Subcutaneous abdominal adipose tissue (tissue), 5 donors: ENCODE measurements at regions not wholly inside any gene's neighbourhood (a gene's known extent, or its start where the extent isn't known, plus 50 kb on each side); places are given as distances from the start of the nearest gene placed in this dataset.
"Not testable (repeated sequence)": the region's sequence is repeated elsewhere in the genome, so short reads cannot be mapped to it uniquely, and the experiment has no call there.

Experiments used
- H3K27ac ChIP-seq: one replicate; pipeline ENCODE4 v1.7.0; 2013; ENCODE audit warnings: low read depth, mild to moderate bottlenecking, inconsistent platforms, low read length, moderate library complexity
- H3K27me3 ChIP-seq, 5 donors: one replicate each; pipeline ENCODE4 v1.7.0; 2013; ENCODE audit warnings: low read length in 5 of 5, inconsistent platforms in 1 of 5; ENCODE audit not compliant: control insufficient read depth in 5 of 5, insufficient read depth in 4 of 5
- H3K36me3 ChIP-seq, 5 donors: one replicate each; pipeline ENCODE4 v1.7.0; 2013; ENCODE audit warnings: low read length in 5 of 5; ENCODE audit not compliant: control insufficient read depth in 5 of 5, insufficient read depth in 5 of 5
- H3K4me1 ChIP-seq, 5 donors: one replicate each; pipeline ENCODE4 v1.7.0; 2013; ENCODE audit warnings: low read length in 5 of 5, mild to moderate bottlenecking in 3 of 5, moderate library complexity in 1 of 5; ENCODE audit not compliant: control insufficient read depth in 5 of 5, insufficient read depth in 5 of 5
- H3K4me3 ChIP-seq, 5 donors: one replicate each; pipeline ENCODE4 v1.7.0; 2013; ENCODE audit warnings: low read length in 5 of 5, low read depth in 1 of 5
- H3K9ac ChIP-seq, 5 donors: one replicate each; pipeline ENCODE4 v1.7.0; 2013; ENCODE audit warnings: low read length in 5 of 5, mild to moderate bottlenecking in 4 of 5, moderate library complexity in 3 of 5
- H3K9me3 ChIP-seq, 5 donors: one replicate each; pipeline ENCODE4 v1.7.0; 2013; ENCODE audit warnings: low read length in 5 of 5; ENCODE audit not compliant: control insufficient read depth in 5 of 5
- donor health status: healthy.
- donor health status: healthy.
- donor health status: healthy.
- donor health status: healthy.
- donor health status: healthy.

- no peaks in the 10 kb centered on the region for H3K9me3 ChIP-seq
- no peaks in the 10 kb centered on the region for H3K27me3 ChIP-seq
- no peak overlapping the region for H3K27ac ChIP-seq
- no peak overlapping the region for H3K9ac ChIP-seq
- H3K4me1 ChIP-seq = peaks cover 0 to 40% (median 31%) of the 10 kb centered on the region in 5 donors
- H3K36me3 ChIP-seq = no peaks in the 10 kb centered on the region
- no peak overlapping the region for H3K4me3 ChIP-seq
Observed at GRCh38 chr9:97771641-97772040, 74.5 kb upstream of the XPA start.

DNA sequence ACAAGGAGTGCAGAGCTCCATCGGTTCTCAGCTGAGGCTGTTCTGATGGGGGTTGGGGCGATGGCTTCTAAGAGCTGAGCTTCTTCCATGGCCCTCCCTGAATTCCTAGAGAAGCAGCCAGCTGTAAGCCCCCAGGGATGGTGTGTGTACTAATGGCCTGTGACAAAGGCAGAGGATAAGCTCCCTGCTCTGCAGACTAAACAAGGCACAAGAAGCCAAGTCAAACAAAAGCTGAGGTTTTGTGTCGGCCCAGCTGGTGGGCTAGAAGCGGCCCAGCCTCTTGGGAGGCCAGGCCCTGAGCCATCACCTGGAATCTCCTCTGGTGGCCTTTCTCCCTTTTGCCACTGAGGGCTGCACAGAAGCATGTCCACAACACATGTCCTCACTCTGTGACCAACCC, 75.0 kb upstream of the XPA start:
- Histone ChIP-seq H3K27ac (no peak overlapping the region), H3K4me3 (no peak overlapping the region), H3K9me3 (no peaks in the 10 kb centered on the region), H3K9ac (no peak overlapping the region), H3K4me1 (peaks cover 0 to 40% (median 31%) of the 10 kb centered on the region in 5 donors), H3K27me3 (no peaks in the 10 kb centered on the region), H3K36me3 (no peaks in the 10 kb centered on the region)

GRCh38 chr9:97773091-97773490, 76.0 kb upstream of the XPA start:
- Histone ChIP-seq H3K36me3 (no peaks in the 10 kb centered on the region), H3K4me1 (peaks cover 0 to 40% (median 31%) of the 10 kb centered on the region in 5 donors), H3K4me3 (no peak overlapping the region), H3K27ac (no peak overlapping the region), H3K9ac (no peak overlapping the region), H3K9me3 (no peaks in the 10 kb centered on the region), H3K27me3 (no peaks in the 10 kb centered on the region)

DNA sequence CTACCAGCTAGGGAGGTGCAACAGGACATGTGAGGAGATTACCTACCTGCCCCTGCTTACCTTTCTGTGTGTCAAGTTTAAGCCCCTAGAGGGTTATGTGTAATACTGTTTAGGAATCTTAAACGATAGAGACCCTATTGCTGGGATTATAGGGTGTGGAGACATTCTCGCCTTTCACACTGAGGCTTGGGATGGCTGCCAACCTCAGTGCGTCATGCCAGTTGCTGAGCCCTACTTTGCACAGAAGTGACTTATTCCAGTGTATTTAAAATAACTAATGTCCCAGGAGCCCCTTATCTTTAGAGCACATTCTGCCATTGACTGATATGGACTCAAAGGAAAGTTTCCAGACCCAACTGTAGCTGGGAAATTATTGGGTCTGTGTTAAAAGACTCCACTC, 76.6 kb upstream of the XPA start:
- Histone ChIP-seq H3K27me3 (no peaks in the 10 kb centered on the region), H3K9me3 (peaks cover 0 to 6% (median 3%) of the 10 kb centered on the region in 5 donors), H3K36me3 (no peaks in the 10 kb centered on the region), H3K27ac (no peak overlapping the region), H3K4me1 (peaks cover 0 to 35% (median 31%) of the 10 kb centered on the region in 5 donors), H3K9ac (no peak overlapping the region), H3K4me3 (no peak overlapping the region)

DNA sequence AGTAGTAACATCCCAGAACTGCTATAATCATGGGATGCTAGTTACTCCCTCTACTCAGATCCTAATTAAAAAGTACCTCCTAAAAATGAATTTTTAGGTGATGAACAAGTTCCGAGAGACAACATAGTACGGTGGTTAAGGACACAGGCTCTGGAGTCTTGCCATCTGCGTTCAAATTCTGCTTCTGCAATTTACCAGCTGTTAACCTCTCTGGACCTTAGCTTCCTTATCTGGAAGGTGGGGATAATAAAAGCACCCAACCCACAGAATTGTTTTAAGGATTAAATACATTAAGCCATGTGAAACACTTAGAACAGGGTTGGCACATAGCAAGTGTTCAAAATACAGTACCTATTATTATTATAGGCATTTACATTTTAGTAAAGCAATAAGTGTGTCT, 77.5 kb upstream of the XPA start:
- no peak overlapping the region for H3K9ac ChIP-seq
- H3K4me1 ChIP-seq = peaks cover 0 to 25% (median 23%) of the 10 kb centered on the region in 5 donors
- peaks cover 0 to 9% (median 5%) of the 10 kb centered on the region in 5 donors for H3K9me3 ChIP-seq
- no peaks in the 10 kb centered on the region for H3K27me3 ChIP-seq
- H3K36me3 ChIP-seq = no peaks in the 10 kb centered on the region
- H3K4me3 ChIP-seq = no peak overlapping the region
- H3K27ac ChIP-seq = no peak overlapping the region

GRCh38 chr9:97778740-97779139, 74.3 kb upstream of the FOXE1 start:
- H3K36me3 ChIP-seq, H3K4me1 ChIP-seq, H3K4me3 ChIP-seq, H3K9ac ChIP-seq, H3K27me3 ChIP-seq, H3K27ac ChIP-seq: not testable (repeated sequence)
- H3K9me3 ChIP-seq = peaks cover 0 to 11% (median 5%) of the 10 kb centered on the region in 5 donors

- Histone ChIP-seq H3K4me1 (no peaks in the 10 kb centered on the region), H3K27ac (no peak overlapping the region), H3K9me3 (peaks cover 0 to 11% (median 5%) of the 10 kb centered on the region in 5 donors), H3K9ac (no peak overlapping the region), H3K36me3 (no peaks in the 10 kb centered on the region), H3K4me3 (no peak overlapping the region), H3K27me3 (peaks cover 0 to 6% (median 2%) of the 10 kb centered on the region in 5 donors)
Observed at GRCh38 chr9:97779608-97780007, 73.4 kb upstream of the FOXE1 start.

- Histone ChIP-seq H3K4me1 (no peaks in the 10 kb centered on the region), H3K9me3 (peaks cover 0 to 11% (median 5%) of the 10 kb centered on the region in 5 donors), H3K36me3 (no peaks in the 10 kb centered on the region), H3K27ac (no peak overlapping the region), H3K27me3 (peaks cover 0 to 6% (median 2%) of the 10 kb centered on the region in 5 donors), H3K9ac (no peak overlapping the region), H3K4me3 (no peak overlapping the region)
Observed at GRCh38 chr9:97781902-97782301, 71.1 kb upstream of the FOXE1 start.

DNA sequence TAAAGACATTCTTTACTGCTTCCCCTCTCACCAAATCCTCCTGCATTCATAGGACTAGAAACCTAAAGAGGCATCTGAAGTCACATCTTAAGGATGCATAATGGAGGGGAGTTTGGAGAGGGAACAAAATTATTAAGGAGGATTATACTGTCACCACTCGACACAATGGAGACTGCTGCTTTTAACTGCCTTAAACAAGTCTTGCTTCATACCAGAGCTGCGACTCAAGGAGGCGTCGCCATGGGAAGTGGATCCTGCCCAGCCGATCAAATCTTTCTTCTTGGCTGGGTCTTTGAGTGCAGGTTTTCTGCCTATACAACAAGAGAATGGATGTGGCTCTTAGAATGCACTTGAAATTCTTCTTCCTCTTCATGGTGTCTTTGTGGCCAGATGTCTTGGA, 66.7 kb upstream of the FOXE1 start:
- no peaks in the 10 kb centered on the region for H3K9me3 ChIP-seq
- no peak overlapping the region for H3K27ac ChIP-seq
- peaks cover 0 to 12% (median 3%) of the 10 kb centered on the region in 5 donors for H3K27me3 ChIP-seq
- H3K4me3 ChIP-seq = no peak overlapping the region
- no peaks in the 10 kb centered on the region for H3K36me3 ChIP-seq
- H3K9ac ChIP-seq = no peak overlapping the region
- H3K4me1 ChIP-seq = no peaks in the 10 kb centered on the region

GRCh38 chr9:97787551-97787950, 65.5 kb upstream of the FOXE1 start:
- Histone ChIP-seq H3K36me3 (no peaks in the 10 kb centered on the region), H3K27ac (no peak overlapping the region), H3K27me3 (peaks cover 0 to 10% (median 3%) of the 10 kb centered on the region in 5 donors), H3K4me1 (no peaks in the 10 kb centered on the region), H3K9me3 (no peaks in the 10 kb centered on the region), H3K9ac (no peak overlapping the region), H3K4me3 (no peak overlapping the region)
